ENCODE measurements at regions not wholly inside any gene's neighbourhood (a gene's known extent, or its start where the extent isn't known, plus 50 kb on each side); places are given as distances from the start of the nearest gene placed in this dataset.

GRCh38 chrX:35017284-35017683 lies 74.7 kb downstream of the FAM47B start:
- Histone ChIP-seq H2BK12ac (ENCODE audit: low read length) (no peak overlapping the region), H3K18ac (ENCODE audit: low read length) (no peak overlapping the region), H2AFZ (ENCODE audit: low read length) (no peak overlapping the region), H2AK5ac (ENCODE audit: low read depth, low read length) (no peak overlapping the region), H3K14ac (ENCODE audit: low read length) (no peak overlapping the region), H3K79me1 (ENCODE audit: low read depth, low read length) (no peaks in the 10 kb centered on the region), H4K8ac (ENCODE audit: low read depth, low read length) (no peak overlapping the region), H4K91ac (ENCODE audit: low read depth, low read length, poor library complexity) (no peak overlapping the region), H3K4ac (ENCODE audit: low read length) (no peak overlapping the region), H3K4me2 (ENCODE audit: insufficient read depth, low read length, poor library complexity, severe bottlenecking) (no peak overlapping the region), H2BK5ac (ENCODE audit: low read length) (no peak overlapping the region), H3K9ac (ENCODE audit: low read depth, low read length, poor library complexity) (no peak overlapping the region), H3K4me1 (ENCODE audit: control insufficient read depth in 2 of 2, insufficient read depth in 1 of 2, low read depth in 1 of 2, low read length in 2 of 2) (peaks cover 0 to 2% of the 10 kb centered on the region in 2 donors), H3K23ac (ENCODE audit: low read depth, low read length, poor library complexity) (no peak overlapping the region), H3K36me3 (replicated peaks in 1 of 2; ENCODE audit: control insufficient read depth in 2 of 2, insufficient read depth in 2 of 2, low read length in 2 of 2) (no peaks in the 10 kb centered on the region), H2BK15ac (ENCODE audit: low read length) (no peak overlapping the region), H3K9me3 (replicated peaks in 1 of 2; ENCODE audit: control insufficient read depth in 2 of 2, insufficient read depth in 1 of 2, low read depth in 1 of 2, low read length in 2 of 2) (no peaks in the 10 kb centered on the region), H3K4me3 (ENCODE audit: low read length in 2 of 2) (no peak overlapping the region), H2BK120ac (ENCODE audit: low read depth, low read length) (no peak overlapping the region), H3K27me3 (ENCODE audit: control insufficient read depth in 3 of 3, insufficient read depth in 3 of 3, low read depth in 1 of 3, low read length in 3 of 3) (no peaks in the 10 kb centered on the region), H3K27ac (replicated peaks; ENCODE audit: low read length) (no peak overlapping the region)
- WGBS, 2 donors (ENCODE audit: extremely low coverage in 2 of 2, insufficient read length in 2 of 2, insufficient replicate concordance in 1 of 2): no CpG with 5 or more reads among the region's 2 CpGs
- no peak for DNase-seq (ENCODE audit: low spot score)

- no peak for DNase-seq (ENCODE audit: low spot score)
- no peak overlapping the region for H3K27ac ChIP-seq (replicated peaks; ENCODE audit: low read length)
- H4K91ac ChIP-seq (ENCODE audit: low read depth, low read length, poor library complexity): no peak overlapping the region
- no peak overlapping the region for H2BK12ac ChIP-seq (ENCODE audit: low read length)
- no peaks in the 10 kb centered on the region for H3K9me3 ChIP-seq (replicated peaks in 1 of 2; ENCODE audit: control insufficient read depth in 2 of 2, insufficient read depth in 1 of 2, low read depth in 1 of 2, low read length in 2 of 2)
- H2AFZ ChIP-seq (ENCODE audit: low read length): no peak overlapping the region
- no peak overlapping the region for H2BK15ac ChIP-seq (ENCODE audit: low read length)
- H3K9ac ChIP-seq (ENCODE audit: low read depth, low read length, poor library complexity): no peak overlapping the region
- no peaks in the 10 kb centered on the region for H3K36me3 ChIP-seq (replicated peaks in 1 of 2; ENCODE audit: control insufficient read depth in 2 of 2, insufficient read depth in 2 of 2, low read length in 2 of 2)
- H3K14ac ChIP-seq (ENCODE audit: low read length): no peak overlapping the region
- no peak overlapping the region for H3K4me2 ChIP-seq (ENCODE audit: insufficient read depth, low read length, poor library complexity, severe bottlenecking)
- H3K79me1 ChIP-seq (ENCODE audit: low read depth, low read length): no peaks in the 10 kb centered on the region
- H2BK5ac ChIP-seq (ENCODE audit: low read length): no peak overlapping the region
- no peak overlapping the region for H2AK5ac ChIP-seq (ENCODE audit: low read depth, low read length)
- H3K4ac ChIP-seq (ENCODE audit: low read length): no peak overlapping the region
- H3K4me3 ChIP-seq (ENCODE audit: low read length in 2 of 2): no peak overlapping the region
- H3K27me3 ChIP-seq (ENCODE audit: control insufficient read depth in 3 of 3, insufficient read depth in 3 of 3, low read depth in 1 of 3, low read length in 3 of 3): no peaks in the 10 kb centered on the region
- no peaks in the 10 kb centered on the region for H3K4me1 ChIP-seq (ENCODE audit: control insufficient read depth in 2 of 2, insufficient read depth in 1 of 2, low read depth in 1 of 2, low read length in 2 of 2)
- no peak overlapping the region for H3K23ac ChIP-seq (ENCODE audit: low read depth, low read length, poor library complexity)
- no peak overlapping the region for H2BK120ac ChIP-seq (ENCODE audit: low read depth, low read length)
- H3K18ac ChIP-seq (ENCODE audit: low read length): no peak overlapping the region
- H4K8ac ChIP-seq (ENCODE audit: low read depth, low read length): no peak overlapping the region
These were observed 81.1 kb downstream of the FAM47B start for GRCh38 chrX:35023683-35024082.

- Histone ChIP-seq H3K9me3 (replicated peaks in 1 of 2; ENCODE audit: control insufficient read depth in 2 of 2, insufficient read depth in 1 of 2, low read depth in 1 of 2, low read length in 2 of 2) (no peaks in the 10 kb centered on the region), H2AFZ (ENCODE audit: low read length) (no peak overlapping the region), H4K8ac (ENCODE audit: low read depth, low read length) (no peak overlapping the region), H3K4me2 (ENCODE audit: insufficient read depth, low read length, poor library complexity, severe bottlenecking) (no peak overlapping the region), H3K9ac (ENCODE audit: low read depth, low read length, poor library complexity) (no peak overlapping the region), H3K4me3 (ENCODE audit: low read length in 2 of 2) (no peak overlapping the region), H3K36me3 (replicated peaks in 1 of 2; ENCODE audit: control insufficient read depth in 2 of 2, insufficient read depth in 2 of 2, low read length in 2 of 2) (no peaks in the 10 kb centered on the region), H2BK5ac (ENCODE audit: low read length) (no peak overlapping the region), H3K23ac (ENCODE audit: low read depth, low read length, poor library complexity) (no peak overlapping the region), H2BK15ac (ENCODE audit: low read length) (no peak overlapping the region), H2AK5ac (ENCODE audit: low read depth, low read length) (no peak overlapping the region), H3K79me1 (ENCODE audit: low read depth, low read length) (no peaks in the 10 kb centered on the region), H3K27me3 (ENCODE audit: control insufficient read depth in 3 of 3, insufficient read depth in 3 of 3, low read depth in 1 of 3, low read length in 3 of 3) (no peaks in the 10 kb centered on the region), H3K14ac (ENCODE audit: low read length) (no peak overlapping the region), H3K4me1 (ENCODE audit: control insufficient read depth in 2 of 2, insufficient read depth in 1 of 2, low read depth in 1 of 2, low read length in 2 of 2) (no peaks in the 10 kb centered on the region), H2BK12ac (ENCODE audit: low read length) (no peak overlapping the region), H3K27ac (replicated peaks; ENCODE audit: low read length) (no peak overlapping the region), H4K91ac (ENCODE audit: low read depth, low read length, poor library complexity) (no peak overlapping the region), H3K18ac (ENCODE audit: low read length) (no peak overlapping the region), H2BK120ac (ENCODE audit: low read depth, low read length) (no peak overlapping the region), H3K4ac (ENCODE audit: low read length) (no peak overlapping the region)
- DNase-seq (ENCODE audit: low spot score): no peak
- WGBS, 2 donors (ENCODE audit: extremely low coverage in 2 of 2, insufficient read length in 2 of 2, insufficient replicate concordance in 1 of 2): no CpG with 5 or more reads among the region's 2 CpGs
These were observed 83.2 kb downstream of the FAM47B start for GRCh38 chrX:35025820-35026219.

GRCh38 chrX:35040871-35041270 lies 98.3 kb downstream of the FAM47B start:
- Histone ChIP-seq H4K91ac (ENCODE audit: low read depth, low read length, poor library complexity) (no peak overlapping the region), H2AFZ (ENCODE audit: low read length) (no peak overlapping the region), H3K79me1 (ENCODE audit: low read depth, low read length) (no peaks in the 10 kb centered on the region), H3K23ac (ENCODE audit: low read depth, low read length, poor library complexity) (no peak overlapping the region), H3K9me3 (replicated peaks in 1 of 2; ENCODE audit: control insufficient read depth in 2 of 2, insufficient read depth in 1 of 2, low read depth in 1 of 2, low read length in 2 of 2) (no peaks in the 10 kb centered on the region), H3K9ac (ENCODE audit: low read depth, low read length, poor library complexity) (no peak overlapping the region), H4K8ac (ENCODE audit: low read depth, low read length) (no peak overlapping the region), H3K4me1 (ENCODE audit: control insufficient read depth in 2 of 2, insufficient read depth in 1 of 2, low read depth in 1 of 2, low read length in 2 of 2) (no peaks in the 10 kb centered on the region), H3K14ac (ENCODE audit: low read length) (no peak overlapping the region), H3K18ac (ENCODE audit: low read length) (no peak overlapping the region), H3K4me3 (ENCODE audit: low read length in 2 of 2) (no peak overlapping the region), H3K27me3 (ENCODE audit: control insufficient read depth in 3 of 3, insufficient read depth in 3 of 3, low read depth in 1 of 3, low read length in 3 of 3) (no peaks in the 10 kb centered on the region), H2BK15ac (ENCODE audit: low read length) (no peak overlapping the region), H3K27ac (replicated peaks; ENCODE audit: low read length) (no peak overlapping the region), H2AK5ac (ENCODE audit: low read depth, low read length) (no peak overlapping the region), H2BK5ac (ENCODE audit: low read length) (no peak overlapping the region), H2BK120ac (ENCODE audit: low read depth, low read length) (no peak overlapping the region), H3K4me2 (ENCODE audit: insufficient read depth, low read length, poor library complexity, severe bottlenecking) (no peak overlapping the region), H3K4ac (ENCODE audit: low read length) (no peak overlapping the region), H3K36me3 (replicated peaks in 1 of 2; ENCODE audit: control insufficient read depth in 2 of 2, insufficient read depth in 2 of 2, low read length in 2 of 2) (no peaks in the 10 kb centered on the region), H2BK12ac (ENCODE audit: low read length) (no peak overlapping the region)
- WGBS, 2 donors (ENCODE audit: extremely low coverage in 2 of 2, insufficient read length in 2 of 2, insufficient replicate concordance in 1 of 2): no CpG with 5 or more reads among the region's 1 CpG
- no peak for DNase-seq (ENCODE audit: low spot score)
